ENCODE measurements at regions not wholly inside any gene's neighbourhood (a gene's known extent, or its start where the extent isn't known, plus 50 kb on each side); places are given as distances from the start of the nearest gene placed in this dataset.

DNA sequence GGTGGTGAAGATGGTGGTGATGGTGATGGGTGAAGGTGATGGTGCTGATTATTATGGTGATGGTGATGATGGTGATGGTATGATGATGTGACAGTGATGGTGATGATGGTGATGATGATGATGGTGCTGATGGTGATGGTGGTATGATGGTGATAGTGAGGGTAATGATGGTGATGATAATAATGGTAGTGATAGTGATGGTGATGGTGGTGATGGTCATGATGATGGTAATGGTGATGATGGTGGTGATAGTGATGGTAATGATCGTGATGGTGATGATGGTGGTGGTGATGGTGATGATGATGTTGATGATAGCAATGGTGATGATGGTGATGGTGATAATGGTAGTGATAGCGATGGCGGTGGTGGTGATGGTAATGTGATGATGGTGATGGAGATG lies 197.9 kb upstream of the ALG10B start:
- TF ChIP-seq, protein P1, sequence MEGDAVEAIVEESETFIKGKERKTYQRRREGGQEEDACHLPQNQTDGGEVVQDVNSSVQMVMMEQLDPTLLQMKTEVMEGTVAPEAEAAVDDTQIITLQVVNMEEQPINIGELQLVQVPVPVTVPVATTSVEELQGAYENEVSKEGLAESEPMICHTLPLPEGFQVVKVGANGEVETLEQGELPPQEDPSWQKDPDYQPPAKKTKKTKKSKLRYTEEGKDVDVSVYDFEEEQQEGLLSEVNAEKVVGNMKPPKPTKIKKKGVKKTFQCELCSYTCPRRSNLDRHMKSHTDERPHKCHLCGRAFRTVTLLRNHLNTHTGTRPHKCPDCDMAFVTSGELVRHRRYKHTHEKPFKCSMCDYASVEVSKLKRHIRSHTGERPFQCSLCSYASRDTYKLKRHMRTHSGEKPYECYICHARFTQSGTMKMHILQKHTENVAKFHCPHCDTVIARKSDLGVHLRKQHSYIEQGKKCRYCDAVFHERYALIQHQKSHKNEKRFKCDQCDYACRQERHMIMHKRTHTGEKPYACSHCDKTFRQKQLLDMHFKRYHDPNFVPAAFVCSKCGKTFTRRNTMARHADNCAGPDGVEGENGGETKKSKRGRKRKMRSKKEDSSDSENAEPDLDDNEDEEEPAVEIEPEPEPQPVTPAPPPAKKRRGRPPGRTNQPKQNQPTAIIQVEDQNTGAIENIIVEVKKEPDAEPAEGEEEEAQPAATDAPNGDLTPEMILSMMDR (IDR thresholded peaks at IDR 0.05; ENCODE audit: low read depth, low read length, poor library complexity, severe bottlenecking), result no peak
- no peak for TF ChIP-seq EZH2phosphoT487 (IDR thresholded peaks at IDR 0.05; ENCODE audit: borderline replicate concordance, low read length)
